ENCODE measurements at regions not wholly inside any gene's neighbourhood (a gene's known extent, or its start where the extent isn't known, plus 50 kb on each side); places are given as distances from the start of the nearest gene placed in this dataset.

- H3K36me3 ChIP-seq (ENCODE audit: insufficient read depth), result no peaks in the 10 kb centered on the region
- no peaks in the 10 kb centered on the region for H3K9me3 Mint-ChIP-seq
- H3K36me3 Mint-ChIP-seq (ENCODE audit: low read depth), result no peaks in the 10 kb centered on the region
- H3K4me2 ChIP-seq, result no peak overlapping the region
- H3K79me2 ChIP-seq (replicated peaks; ENCODE audit: insufficient read depth), result no peaks in the 10 kb centered on the region
- DNase-seq (ENCODE audit: low spot score) (no peak), ATAC-seq (no peak)
- no peaks in the 10 kb centered on the region for H3K27me3 Mint-ChIP-seq (ENCODE audit: insufficient read depth, low read depth, poor library complexity)
- no peaks in the 10 kb centered on the region for H3F3A ChIP-seq (replicated peaks; ENCODE audit: low read depth)
- no peak overlapping the region for H3K4me3 Mint-ChIP-seq
- no peaks in the 10 kb centered on the region for H3K4me1 ChIP-seq (ENCODE audit: insufficient read depth)
- no peaks in the 10 kb centered on the region; the same call in 1 of the 2 replicates for H3K9me2 ChIP-seq (ENCODE audit: insufficient read depth)
- TF ChIP-seq ZNF462 (CRISPR knock-in tag; IDR thresholded peaks at IDR 0.05), result no peak
- TF ChIP-seq NANOG (IDR thresholded peaks at IDR 0.05; ENCODE audit: borderline replicate concordance), result no peak
- TF ChIP-seq ETS1 (IDR thresholded peaks at IDR 0.05), result no peak
- no peak for TF ChIP-seq STAT1 (IDR thresholded peaks at IDR 0.05; ENCODE audit: unreplicated experiment)
- TF ChIP-seq EZH2phosphoT487 (IDR thresholded peaks at IDR 0.05; ENCODE audit: unreplicated experiment), result no peak
- TF ChIP-seq, protein P1, sequence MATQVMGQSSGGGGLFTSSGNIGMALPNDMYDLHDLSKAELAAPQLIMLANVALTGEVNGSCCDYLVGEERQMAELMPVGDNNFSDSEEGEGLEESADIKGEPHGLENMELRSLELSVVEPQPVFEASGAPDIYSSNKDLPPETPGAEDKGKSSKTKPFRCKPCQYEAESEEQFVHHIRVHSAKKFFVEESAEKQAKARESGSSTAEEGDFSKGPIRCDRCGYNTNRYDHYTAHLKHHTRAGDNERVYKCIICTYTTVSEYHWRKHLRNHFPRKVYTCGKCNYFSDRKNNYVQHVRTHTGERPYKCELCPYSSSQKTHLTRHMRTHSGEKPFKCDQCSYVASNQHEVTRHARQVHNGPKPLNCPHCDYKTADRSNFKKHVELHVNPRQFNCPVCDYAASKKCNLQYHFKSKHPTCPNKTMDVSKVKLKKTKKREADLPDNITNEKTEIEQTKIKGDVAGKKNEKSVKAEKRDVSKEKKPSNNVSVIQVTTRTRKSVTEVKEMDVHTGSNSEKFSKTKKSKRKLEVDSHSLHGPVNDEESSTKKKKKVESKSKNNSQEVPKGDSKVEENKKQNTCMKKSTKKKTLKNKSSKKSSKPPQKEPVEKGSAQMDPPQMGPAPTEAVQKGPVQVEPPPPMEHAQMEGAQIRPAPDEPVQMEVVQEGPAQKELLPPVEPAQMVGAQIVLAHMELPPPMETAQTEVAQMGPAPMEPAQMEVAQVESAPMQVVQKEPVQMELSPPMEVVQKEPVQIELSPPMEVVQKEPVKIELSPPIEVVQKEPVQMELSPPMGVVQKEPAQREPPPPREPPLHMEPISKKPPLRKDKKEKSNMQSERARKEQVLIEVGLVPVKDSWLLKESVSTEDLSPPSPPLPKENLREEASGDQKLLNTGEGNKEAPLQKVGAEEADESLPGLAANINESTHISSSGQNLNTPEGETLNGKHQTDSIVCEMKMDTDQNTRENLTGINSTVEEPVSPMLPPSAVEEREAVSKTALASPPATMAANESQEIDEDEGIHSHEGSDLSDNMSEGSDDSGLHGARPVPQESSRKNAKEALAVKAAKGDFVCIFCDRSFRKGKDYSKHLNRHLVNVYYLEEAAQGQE (IDR thresholded peaks at IDR 0.05; ENCODE audit: unreplicated experiment), result no peak
- TF ChIP-seq JUNB (IDR thresholded peaks at IDR 0.05; ENCODE audit: unreplicated experiment), result no peak
- TF ChIP-seq ZNF114 (CRISPR knock-in tag; IDR thresholded peaks at IDR 0.05), result no peak
- no peak for TF ChIP-seq CTCF (conservative IDR thresholded peaks at IDR 0.05; ENCODE audit: low read depth in 2 of 2)
- TF ChIP-seq EZH2 (IDR thresholded peaks at IDR 0.05; ENCODE audit: low read depth, unreplicated experiment), result no peak
- H3K27me3 ChIP-seq (ENCODE audit: insufficient read depth), result no peaks in the 10 kb centered on the region
- H3K27ac Mint-ChIP-seq, result no peak overlapping the region
- H3K27ac ChIP-seq (ENCODE audit: low read depth), result no peak overlapping the region
- no peaks in the 10 kb centered on the region for H4K20me1 ChIP-seq (replicated peaks; ENCODE audit: insufficient read depth)
- H3K4me1 Mint-ChIP-seq, result peaks cover 17% of the 10 kb centered on the region; the same call in 2 of the 3 replicates
- H3K4me3 ChIP-seq, result no peak overlapping the region
- no peak overlapping the region for H2AFZ ChIP-seq
Observed at GRCh38 chr20:11232896-11233295, 559.1 kb upstream of the JAG1 start.

All from GM23338 (cell line).